ENCODE measurements at regions not wholly inside any gene's neighbourhood (a gene's known extent, or its start where the extent isn't known, plus 50 kb on each side); places are given as distances from the start of the nearest gene placed in this dataset.

DNA sequence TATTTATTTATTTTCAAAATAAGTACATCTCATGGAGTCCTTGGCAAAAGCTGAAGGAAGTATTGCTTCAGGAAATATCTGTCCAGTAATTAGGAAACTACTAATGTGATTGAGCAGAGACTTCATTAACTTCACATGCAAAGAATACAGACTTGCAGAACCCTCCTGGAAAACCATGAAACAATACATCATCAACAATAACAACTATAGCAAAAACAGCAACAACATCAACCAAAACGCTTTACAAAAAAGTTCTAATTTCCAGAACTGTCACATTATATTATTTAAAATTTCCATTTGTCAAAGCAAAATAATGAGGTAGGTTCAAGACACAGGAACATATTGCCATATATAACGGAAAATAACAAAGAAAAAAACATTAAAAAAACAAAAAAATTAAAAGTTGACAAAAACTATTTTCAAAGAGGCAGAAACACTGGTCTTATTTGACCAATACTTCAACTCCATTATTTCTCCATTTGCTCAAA, 79.8 kb upstream of the TOP3B start:
- Histone ChIP-seq H3K27ac (no peak overlapping the region), H3K9me3 (no peaks in the 10 kb centered on the region), H3K4me1 (peaks cover 0 to 7% (median 3%) of the 10 kb centered on the region in 3 donors), H3K27me3 (peaks cover 0 to 29% (median 0%) of the 10 kb centered on the region in 4 donors), H3K4me3 (no peak overlapping the region), H3K36me3 (no peaks in the 10 kb centered on the region)
- WGBS, 2 donors, result 62 to 76% methylated on average over 2 of the region's 2 CpGs
- DNase-seq, result no peak
- intact Hi-C loops (cut with DNase I), result no loop called here
- TF ChIP-seq, protein P1, sequence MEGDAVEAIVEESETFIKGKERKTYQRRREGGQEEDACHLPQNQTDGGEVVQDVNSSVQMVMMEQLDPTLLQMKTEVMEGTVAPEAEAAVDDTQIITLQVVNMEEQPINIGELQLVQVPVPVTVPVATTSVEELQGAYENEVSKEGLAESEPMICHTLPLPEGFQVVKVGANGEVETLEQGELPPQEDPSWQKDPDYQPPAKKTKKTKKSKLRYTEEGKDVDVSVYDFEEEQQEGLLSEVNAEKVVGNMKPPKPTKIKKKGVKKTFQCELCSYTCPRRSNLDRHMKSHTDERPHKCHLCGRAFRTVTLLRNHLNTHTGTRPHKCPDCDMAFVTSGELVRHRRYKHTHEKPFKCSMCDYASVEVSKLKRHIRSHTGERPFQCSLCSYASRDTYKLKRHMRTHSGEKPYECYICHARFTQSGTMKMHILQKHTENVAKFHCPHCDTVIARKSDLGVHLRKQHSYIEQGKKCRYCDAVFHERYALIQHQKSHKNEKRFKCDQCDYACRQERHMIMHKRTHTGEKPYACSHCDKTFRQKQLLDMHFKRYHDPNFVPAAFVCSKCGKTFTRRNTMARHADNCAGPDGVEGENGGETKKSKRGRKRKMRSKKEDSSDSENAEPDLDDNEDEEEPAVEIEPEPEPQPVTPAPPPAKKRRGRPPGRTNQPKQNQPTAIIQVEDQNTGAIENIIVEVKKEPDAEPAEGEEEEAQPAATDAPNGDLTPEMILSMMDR (IDR thresholded peaks at IDR 0.05), result no peak
- TF ChIP-seq POLR2A (IDR thresholded peaks at IDR 0.05), result no peak

DNA sequence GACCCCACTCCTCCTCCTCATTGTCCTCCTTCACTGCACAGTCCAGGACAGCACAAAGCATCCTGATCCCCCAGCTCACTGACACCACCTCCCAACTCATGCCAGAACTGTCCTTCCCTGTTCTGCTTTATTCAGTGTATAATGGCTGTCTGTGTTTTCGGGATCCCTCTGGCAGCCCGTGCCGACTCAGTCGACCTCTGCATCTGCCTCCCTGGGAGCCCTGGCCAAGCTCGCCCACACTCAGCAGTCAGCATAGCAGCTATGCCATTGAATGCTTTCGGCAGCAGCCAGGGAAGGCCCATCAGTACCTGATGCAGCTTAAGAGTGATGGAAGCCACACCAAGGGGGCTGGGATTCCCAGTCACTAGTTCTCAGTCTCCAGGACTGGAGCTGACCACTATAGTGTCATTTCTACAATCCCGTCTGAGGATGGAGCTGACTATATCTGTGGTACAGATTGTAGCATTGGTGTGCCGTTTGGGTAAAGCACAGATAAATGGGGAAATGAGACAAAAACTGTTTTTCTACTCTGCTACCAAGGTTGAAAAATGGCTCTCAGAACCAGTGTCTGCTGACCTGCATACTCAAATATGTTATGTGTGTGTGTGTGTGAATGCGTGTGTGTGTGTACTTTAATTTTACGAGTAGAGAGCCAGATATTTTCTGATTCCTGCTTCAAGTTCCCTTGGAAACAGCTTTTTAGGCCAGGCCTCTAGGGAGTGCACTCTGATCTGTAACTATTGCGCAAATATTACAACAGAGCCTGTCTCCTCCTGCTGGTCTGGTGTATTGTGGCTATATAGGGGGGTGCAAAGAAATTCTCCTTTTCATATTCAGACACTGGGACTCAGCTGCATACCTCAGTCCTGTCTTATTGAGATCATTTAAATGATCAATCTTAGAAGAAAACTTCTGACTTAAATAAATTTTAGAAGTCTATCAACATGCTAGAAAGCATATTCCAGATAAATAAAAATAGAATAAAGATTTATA, 78.8 kb upstream of the TOP3B start:
- H3K36me3 ChIP-seq, result no peaks in the 10 kb centered on the region
- 40 to 57% methylated on average over 6 to 10 of the region's 11 CpGs for WGBS, 2 donors
- H3K27me3 ChIP-seq, result peaks cover 0 to 39% (median 0%) of the 10 kb centered on the region in 4 donors
- no peak for DNase-seq
- peaks cover 0 to 7% (median 3%) of the 10 kb centered on the region in 3 donors for H3K4me1 ChIP-seq
- intact Hi-C loops (cut with DNase I), result no loop called here
- TF ChIP-seq POLR2A (IDR thresholded peaks at IDR 0.05), result no peak
- TF ChIP-seq, protein P1 (IDR thresholded peaks at IDR 0.05), result no peak
- no peaks in the 10 kb centered on the region for H3K9me3 ChIP-seq
- H3K27ac ChIP-seq, result peak overlapping the region in 2 of 4 donors; percentile 68 to 83
- no peak overlapping the region for H3K4me3 ChIP-seq

GRCh38 chr22:22060200-22061084, 77.9 kb upstream of the TOP3B start:
- Histone ChIP-seq H3K36me3 (no peaks in the 10 kb centered on the region), H3K9me3 (no peaks in the 10 kb centered on the region), H3K27ac (peak overlapping the region in 2 of 4 donors; percentile 68 to 83), H3K4me1 (peaks cover 0 to 7% (median 3%) of the 10 kb centered on the region in 3 donors), H3K4me3 (no peak overlapping the region), H3K27me3 (peaks cover 0 to 45% (median 0%) of the 10 kb centered on the region in 4 donors)
- no peak for TF ChIP-seq POLR2A (IDR thresholded peaks at IDR 0.05)
- TF ChIP-seq, protein P1 (IDR thresholded peaks at IDR 0.05), result peak in 5 of 6 experiments; percentile 10 to 61 (median 26)
- DNase-seq, result no peak
- 51 to 74% methylated on average over 9 of the region's 11 CpGs for WGBS, 2 donors
- intact Hi-C loops (cut with DNase I), result no loop called here

DNA sequence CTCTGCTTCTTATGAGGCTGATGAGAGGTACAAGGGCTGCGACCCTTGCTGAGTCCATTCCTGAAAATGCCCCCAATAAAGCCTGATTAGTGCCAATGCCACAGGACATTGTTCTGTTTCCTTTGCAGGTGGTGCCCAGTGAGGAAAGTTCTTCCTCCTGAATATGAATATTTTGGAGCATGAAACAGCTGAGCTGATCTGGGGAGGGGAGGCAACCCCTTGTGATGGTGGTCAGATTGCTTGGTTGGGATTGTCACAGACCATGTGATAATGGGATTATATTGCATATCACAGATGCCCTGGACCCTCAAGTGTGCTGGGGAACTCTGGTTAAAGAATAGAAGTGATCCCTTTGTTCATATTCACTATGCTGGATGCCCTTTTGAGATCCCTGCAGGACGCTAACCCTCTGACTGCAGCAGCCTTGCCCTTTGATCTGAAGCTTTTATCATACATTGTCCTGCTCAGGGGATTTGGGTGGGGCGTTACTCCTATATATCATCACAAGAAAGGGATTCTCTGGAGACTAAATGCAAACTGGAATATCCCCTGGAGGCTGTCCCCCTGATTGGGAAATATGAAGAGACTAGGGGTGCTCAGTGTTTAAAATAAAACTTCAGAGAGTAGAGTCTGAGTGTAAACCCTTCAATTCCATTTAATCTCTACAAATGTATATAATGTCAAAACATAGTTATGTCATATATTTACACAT, 76.9 kb upstream of the TOP3B start:
- H3K4me1 ChIP-seq, result peaks cover 0 to 7% (median 3%) of the 10 kb centered on the region in 3 donors
- H3K27ac ChIP-seq, result no peak overlapping the region
- intact Hi-C loops (cut with DNase I), result no loop called here
- no peak overlapping the region for H3K4me3 ChIP-seq
- TF ChIP-seq, protein P1 (IDR thresholded peaks at IDR 0.05), result no peak
- TF ChIP-seq POLR2A (IDR thresholded peaks at IDR 0.05), result no peak
- H3K27me3 ChIP-seq, result peaks cover 0 to 45% (median 0%) of the 10 kb centered on the region in 4 donors
- 52 to 62% methylated on average over 3 of the region's 3 CpGs for WGBS, 2 donors
- no peak for DNase-seq
- no peaks in the 10 kb centered on the region for H3K36me3 ChIP-seq
- H3K9me3 ChIP-seq, result no peaks in the 10 kb centered on the region
